ENCODE measurements at regions not wholly inside any gene's neighbourhood (a gene's known extent, or its start where the extent isn't known, plus 50 kb on each side); places are given as distances from the start of the nearest gene placed in this dataset.

GRCh38 chr5:38651806-38652205 is 95.4 kb upstream of the LIFR start:
- Histone ChIP-seq H2BK15ac (ENCODE audit: low read length) (no peak overlapping the region), H2BK12ac (ENCODE audit: low read depth, low read length) (no peak overlapping the region), H3K4me3 (ENCODE audit: extremely low read depth in 1 of 4, insufficient read depth in 2 of 4, low read depth in 3 of 4, low read length in 4 of 4) (no peak overlapping the region), H3K4me2 (ENCODE audit: insufficient read depth in 1 of 2, low read depth in 2 of 2, low read length in 2 of 2) (no peak overlapping the region), H3K23me2 (ENCODE audit: low read depth, low read length) (0 out of 2 replicates have a peak, but pooled peaks cover 1% of the 10 kb centered on the region), H4K5ac (ENCODE audit: insufficient read length, low read depth, low read length) (no peak overlapping the region), H4K91ac (replicated peaks; ENCODE audit: insufficient read length, low read length) (no peak overlapping the region), H2AFZ (ENCODE audit: low read length) (no peak overlapping the region), H3K23ac (ENCODE audit: insufficient read length) (no peak overlapping the region), H3K27ac (ENCODE audit: low read depth, low read length) (no peak overlapping the region), H3K4ac (replicated peaks; ENCODE audit: insufficient read length, low read depth, low read length) (no peak overlapping the region), H3K18ac (ENCODE audit: extremely low read depth, low read length) (no peak overlapping the region), H2BK5ac (ENCODE audit: low read depth, low read length) (no peak overlapping the region), H3K9ac (replicated peaks in 1 of 4; ENCODE audit: extremely low read depth in 1 of 4, low read depth in 3 of 4, low read length in 3 of 4) (no peak overlapping the region), H2BK20ac (ENCODE audit: low read length) (no peak overlapping the region), H4K20me1 (replicated peaks in 1 of 2; ENCODE audit: control insufficient read depth in 1 of 2, insufficient read depth in 2 of 2, low read length in 2 of 2) (no peaks in the 10 kb centered on the region), H3K14ac (ENCODE audit: insufficient read length) (no peak overlapping the region), H3K56ac (replicated peaks; ENCODE audit: insufficient read length, low read depth, low read length) (no peak overlapping the region), H3K36me3 (ENCODE audit: control insufficient read depth in 2 of 4, insufficient read depth in 4 of 4, low read length in 3 of 4) (no peaks in the 10 kb centered on the region), H2BK120ac (replicated peaks; ENCODE audit: low read depth, low read length) (no peak overlapping the region), H2AK5ac (ENCODE audit: low read depth, low read length) (no peak overlapping the region), H3K9me3 (ENCODE audit: insufficient read depth in 2 of 2, low read depth in 1 of 2, low read length in 1 of 2) (no peaks in the 10 kb centered on the region), H3K27me3 (replicated peaks in 1 of 4; ENCODE audit: control insufficient read depth in 3 of 4, extremely low read depth in 1 of 4, insufficient read depth in 3 of 4, low read length in 3 of 4) (no peaks in the 10 kb centered on the region), H3K79me2 (ENCODE audit: control insufficient read depth in 1 of 2, insufficient read depth in 2 of 2, low read length in 2 of 2) (no peaks in the 10 kb centered on the region), H3K79me1 (ENCODE audit: low read depth, low read length) (no peaks in the 10 kb centered on the region), H3K4me1 (replicated peaks in 1 of 4; ENCODE audit: control insufficient read depth in 3 of 4, insufficient read depth in 4 of 4, low read length in 3 of 4) (no peaks in the 10 kb centered on the region), H4K8ac (ENCODE audit: extremely low read depth, insufficient read depth, low read length) (no peak overlapping the region)
- no peak for TF ChIP-seq CHD2 (IDR thresholded peaks at IDR 0.05; ENCODE audit: low read length)
- TF ChIP-seq CREB1 (IDR thresholded peaks at IDR 0.05) = no peak
- TF ChIP-seq BCL11A (IDR thresholded peaks at IDR 0.05; ENCODE audit: low read depth in 2 of 2, low read length in 2 of 2) = no peak
- no peak for TF ChIP-seq SIRT6 (IDR thresholded peaks at IDR 0.05; ENCODE audit: low read length)
- no peak for TF ChIP-seq NANOG (IDR thresholded peaks at IDR 0.05; ENCODE audit: insufficient read depth, low read depth, low read length, poor library complexity, severe bottlenecking)
- TF ChIP-seq RXRA (IDR thresholded peaks at IDR 0.05; ENCODE audit: insufficient read depth, low read depth, low read length) = no peak
- ChIA-PET POLR2A (ENCODE audit: partially characterized antibody) (no interaction called here), CTCF (ENCODE audit: partially characterized antibody) (interaction anchor here (1.2 to 2.2 kb wide), 3 partner anchors 11 to 210 kb away, joined by 3 to 6 read pairs (median 4); no protein-coding TSS in a partner anchor)
- DNase-seq (ENCODE audit: low read depth in 1 of 2, low spot score in 2 of 2) (no peak), FAIRE-seq (no peak)
- 93% methylated on average over 6 of the region's 6 CpGs; no CpG with 5 or more reads in 1 of the 2 experiments for WGBS, 2 experiments (ENCODE audit: extremely low coverage in 1 of 2, insufficient coverage in 1 of 2, insufficient read length in 1 of 2, insufficient replicate concordance in 2 of 2, low coverage in 1 of 2, low lambda C conversion rate in 2 of 2, missing lambda C conversion rate in 1 of 2)

Measured in H1 (cell line).